Glomerular endothelial cell (primary cell): ENCODE measurements at regions not wholly inside any gene's neighbourhood (a gene's known extent, or its start where the extent isn't known, plus 50 kb on each side); places are given as distances from the start of the nearest gene placed in this dataset.

Source experiments
- DNase-seq: peaks from one replicate; pipeline ENCODE4 v3.0.0-alpha.2; 2011; ENCODE audit warnings: low read depth, low spot score; ENCODE audit errors: extremely low read depth

DNA sequence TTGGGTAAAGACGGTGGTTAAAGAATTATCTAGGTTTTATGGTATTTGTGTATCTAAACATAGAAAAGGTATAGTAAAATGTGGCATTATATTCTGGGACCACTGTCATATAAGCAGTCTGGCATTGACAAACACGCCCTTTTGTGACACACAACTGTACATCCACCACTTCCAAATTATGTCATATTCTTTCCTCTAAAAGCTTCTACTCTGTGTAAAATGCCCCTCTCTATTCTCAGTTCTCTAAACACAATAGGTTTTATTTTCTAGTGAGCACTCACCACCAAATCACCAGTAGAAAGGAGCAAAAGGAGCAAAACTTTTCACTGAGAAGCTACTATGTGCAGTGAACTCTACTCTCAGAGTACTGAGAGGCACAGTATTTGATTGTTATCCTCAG is 88.1 kb upstream of the PIEZO2 start:
- no peak for DNase-seq

GRCh38 chr18:11237066-11237465 is 87.7 kb upstream of the PIEZO2 start:
- DNase-seq, result no peak

DNA sequence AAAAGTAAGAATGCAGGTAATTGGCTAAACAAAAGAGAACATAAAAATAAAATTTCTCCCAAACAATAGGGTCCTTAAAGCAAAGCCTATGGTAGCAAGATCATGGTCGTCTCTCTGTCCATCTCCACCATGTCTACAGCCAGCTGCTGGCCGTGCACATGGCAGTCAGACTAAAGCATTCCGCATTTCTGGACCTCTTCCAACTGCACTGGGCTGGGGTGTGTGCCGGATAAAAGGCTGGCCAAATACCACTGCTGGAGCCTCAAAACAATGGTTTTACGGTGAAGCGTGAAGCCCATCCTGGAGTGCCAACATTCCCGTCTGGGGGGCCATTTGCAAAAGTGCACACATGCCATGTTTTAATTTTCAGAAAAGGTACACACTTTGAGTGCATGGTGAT is 74.8 kb upstream of the PIEZO2 start:
- no peak for DNase-seq

- DNase-seq, result no peak
Measured at GRCh38 chr18:11219571-11219970, 70.2 kb upstream of the PIEZO2 start.

DNA sequence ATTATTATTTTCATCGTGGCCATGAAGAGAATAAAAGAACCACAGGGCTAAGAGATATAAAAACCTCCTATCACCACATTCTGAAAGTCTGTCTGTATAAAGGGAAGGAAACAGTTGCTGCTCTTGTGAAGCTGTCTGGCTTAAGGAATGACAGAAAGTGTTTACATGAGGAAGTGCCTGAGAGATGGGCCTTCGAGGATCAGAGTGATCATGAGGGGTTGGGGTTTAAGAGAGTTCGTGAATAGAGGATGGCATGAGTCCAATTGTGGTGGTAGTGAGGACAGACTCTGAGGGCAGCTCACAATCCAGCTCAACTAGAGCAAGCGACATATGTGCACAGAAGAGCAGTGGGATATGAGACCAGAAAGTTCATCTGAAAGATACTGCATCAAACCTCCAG is 65.8 kb upstream of the PIEZO2 start:
- DNase-seq, result no peak

GRCh38 chr18:11204020-11204419 is 54.7 kb upstream of the PIEZO2 start:
- no peak for DNase-seq

DNA sequence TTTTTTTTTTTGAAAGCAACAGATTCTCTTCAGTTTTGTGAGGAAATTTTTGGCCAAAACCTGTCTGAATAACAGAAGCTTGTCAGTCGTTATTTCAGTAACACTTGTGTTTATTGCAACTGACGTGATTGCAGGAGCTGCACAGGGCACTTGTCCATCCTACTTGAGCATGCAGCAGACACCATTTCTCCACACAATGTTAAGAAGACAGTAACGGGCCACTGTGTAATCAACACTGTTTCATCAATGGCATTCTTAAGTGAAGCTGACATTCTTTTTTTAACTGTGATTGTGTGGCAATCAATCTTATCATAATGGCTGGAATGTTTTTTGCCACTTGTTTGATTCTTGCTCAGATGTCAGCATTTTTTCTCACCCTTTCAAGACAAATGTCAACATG is 50.1 kb upstream of the PIEZO2 start:
- DNase-seq, result no peak
